HG03558 (cell line): ENCODE measurements at regions not wholly inside any gene's neighbourhood (a gene's known extent, or its start where the extent isn't known, plus 50 kb on each side); places are given as distances from the start of the nearest gene placed in this dataset.

Experiments used
- ATAC-seq: cut with Tn5 transposase; IDR thresholded peaks from one replicate; pipeline ENCODE4 v1.9.1; 2021; ENCODE audit warnings: moderate number of reproducible peaks; ENCODE audit not compliant: unreplicated experiment; ENCODE audit errors: extremely low read depth

- no peak for ATAC-seq
These were observed 135.0 kb upstream of the OTX2 start for GRCh38 chr14:56945291-56945690.

- ATAC-seq, result no peak
These were observed 134.1 kb upstream of the OTX2 start for GRCh38 chr14:56944397-56944796.

- ATAC-seq, result no peak
These were observed 123.2 kb upstream of the OTX2 start for GRCh38 chr14:56933446-56933845.

- no peak for ATAC-seq
These were observed 108.7 kb upstream of the OTX2 start for GRCh38 chr14:56918849-56919574.

GRCh38 chr14:56905282-56905681, 95.0 kb upstream of the OTX2 start:
- ATAC-seq, result no peak

DNA sequence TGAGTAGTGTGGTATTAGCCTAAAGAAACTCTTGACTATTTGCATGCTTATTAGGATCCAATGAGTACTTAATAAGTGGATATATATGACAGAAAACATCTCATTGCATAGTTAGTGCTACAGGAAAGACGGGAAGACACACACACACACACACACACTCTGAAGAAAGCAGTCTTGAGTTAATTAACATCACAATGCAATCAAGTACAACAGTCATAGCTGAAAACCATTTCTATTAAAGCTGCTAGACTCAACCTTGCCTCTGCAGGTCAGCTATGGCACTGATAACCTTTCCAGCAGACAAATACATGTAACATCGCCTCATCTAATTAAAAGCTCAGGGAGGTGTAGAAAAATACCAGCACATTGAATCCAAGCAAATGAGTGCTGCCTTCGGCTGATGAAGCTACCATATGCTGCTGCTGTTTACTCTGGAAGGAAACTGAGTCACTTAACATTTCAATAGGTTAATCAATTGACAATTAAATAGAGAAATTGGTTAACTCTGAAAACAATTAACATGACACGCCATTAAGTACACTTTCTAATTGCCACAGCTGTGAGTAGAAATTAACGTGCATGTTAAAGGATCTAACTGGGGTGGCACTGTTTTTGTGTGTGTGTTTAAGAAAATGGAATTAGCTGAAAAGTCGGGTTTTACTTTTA, 93.2 kb upstream of the OTX2 start:
- no peak for ATAC-seq

DNA sequence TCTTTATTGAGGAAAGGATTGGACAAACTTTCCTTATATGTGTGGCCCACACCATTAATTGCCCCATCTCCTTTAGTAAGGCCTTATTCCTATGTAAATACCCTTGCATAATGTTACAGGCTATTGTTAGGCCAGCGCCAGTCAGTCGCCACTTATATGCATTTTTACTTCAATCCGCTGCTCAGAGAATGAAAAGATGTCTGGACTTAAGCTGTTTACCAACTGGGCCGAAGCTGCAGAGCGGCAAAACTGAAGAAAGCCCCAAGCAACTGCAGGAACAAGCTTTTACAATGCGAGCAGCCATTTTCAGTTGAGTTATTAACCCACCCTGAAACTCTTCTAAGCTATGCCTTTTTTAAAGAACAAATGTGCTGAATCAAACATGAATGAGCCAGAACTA, 92.1 kb upstream of the OTX2 start:
- no peak for ATAC-seq

GRCh38 chr14:56900726-56901125, 90.4 kb upstream of the OTX2 start:
- no peak for ATAC-seq

GRCh38 chr14:56899829-56900228, 89.5 kb upstream of the OTX2 start:
- no peak for ATAC-seq

DNA sequence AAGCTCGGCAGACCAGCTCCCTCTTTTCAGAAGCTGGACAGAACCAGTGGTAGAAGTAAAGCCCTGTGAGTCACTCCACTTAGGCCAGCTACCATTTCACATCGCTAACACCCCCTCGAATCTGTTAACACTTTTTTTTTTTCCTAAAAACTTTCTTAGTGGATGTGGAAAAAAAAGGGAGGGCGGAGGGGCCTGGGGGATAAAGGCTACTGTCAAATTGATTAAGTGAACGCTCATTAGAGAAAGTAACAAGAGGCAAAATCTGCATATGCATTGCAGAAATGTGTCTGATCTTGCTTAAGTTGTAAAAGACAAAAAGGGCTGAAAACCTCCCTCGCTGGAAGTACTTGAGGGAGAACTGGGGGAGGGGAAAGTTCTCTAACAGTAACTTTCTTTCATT, 86.6 kb upstream of the OTX2 start:
- no peak for ATAC-seq

DNA sequence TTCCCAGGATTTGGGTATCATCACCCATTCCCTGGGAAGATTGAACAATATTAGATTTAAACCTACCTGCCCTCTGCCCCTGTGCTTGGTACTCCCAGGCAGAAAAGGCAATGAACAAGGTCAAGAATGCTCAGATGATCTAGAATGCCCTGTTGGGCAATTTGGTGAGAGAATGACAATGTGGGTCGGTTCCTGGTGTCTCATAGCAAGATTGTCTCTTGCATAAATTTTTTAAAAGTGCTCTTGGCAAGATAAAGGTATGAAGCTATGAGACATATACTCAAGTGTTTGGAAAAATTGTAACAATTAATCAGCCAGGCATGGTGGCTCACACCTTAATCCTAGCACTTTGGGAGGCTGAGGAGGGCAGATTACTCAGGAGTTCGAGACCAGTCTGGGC, 86.0 kb upstream of the OTX2 start:
- no peak for ATAC-seq

- ATAC-seq, result no peak
These were observed 84.9 kb upstream of the OTX2 start for GRCh38 chr14:56895154-56895553.

- ATAC-seq, result no peak
These were observed 84.3 kb upstream of the OTX2 start for GRCh38 chr14:56894591-56894991.

DNA sequence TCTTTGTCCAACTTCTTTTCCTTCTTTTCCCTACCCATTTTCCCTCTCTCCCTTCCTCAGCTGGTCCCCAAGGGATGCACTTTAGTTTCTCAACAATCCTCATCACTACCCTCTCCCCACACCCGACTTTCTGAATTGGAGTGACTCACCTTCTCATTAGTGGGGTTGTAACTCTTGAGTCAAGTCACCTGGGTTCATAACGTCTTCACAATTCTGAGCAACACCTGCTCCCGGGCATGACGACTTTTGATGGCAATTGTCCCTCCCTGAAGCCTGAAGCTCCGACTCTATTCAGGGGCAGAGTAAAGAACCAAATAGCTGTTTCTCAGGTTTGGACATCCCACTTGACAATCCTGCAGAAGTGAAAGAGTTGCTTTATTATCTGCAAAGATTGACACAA, 82.7 kb upstream of the OTX2 start:
- no peak for ATAC-seq

- ATAC-seq, result no peak
These were observed 80.9 kb upstream of the OTX2 start for GRCh38 chr14:56891226-56891625.

DNA sequence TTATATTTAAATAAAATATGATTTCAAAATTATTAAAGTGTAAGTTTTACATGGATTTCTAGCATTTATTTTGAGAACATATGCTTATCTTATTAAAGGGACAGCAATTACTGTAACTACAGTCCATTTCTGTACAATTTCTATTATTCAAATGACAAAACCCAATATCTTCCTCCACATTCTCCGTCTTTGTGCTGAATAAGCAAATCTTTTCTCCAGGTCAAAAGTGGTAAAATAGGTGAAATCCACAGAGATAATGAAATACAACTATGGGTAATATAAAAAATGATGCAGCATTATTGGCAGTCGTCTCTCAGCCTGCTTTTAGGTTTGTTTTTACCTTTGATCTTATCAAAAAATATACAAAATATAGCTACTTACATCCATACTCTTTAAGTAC, 79.4 kb upstream of the OTX2 start:
- no peak for ATAC-seq

- ATAC-seq, result no peak
These were observed 78.0 kb upstream of the OTX2 start for GRCh38 chr14:56888274-56888673.

DNA sequence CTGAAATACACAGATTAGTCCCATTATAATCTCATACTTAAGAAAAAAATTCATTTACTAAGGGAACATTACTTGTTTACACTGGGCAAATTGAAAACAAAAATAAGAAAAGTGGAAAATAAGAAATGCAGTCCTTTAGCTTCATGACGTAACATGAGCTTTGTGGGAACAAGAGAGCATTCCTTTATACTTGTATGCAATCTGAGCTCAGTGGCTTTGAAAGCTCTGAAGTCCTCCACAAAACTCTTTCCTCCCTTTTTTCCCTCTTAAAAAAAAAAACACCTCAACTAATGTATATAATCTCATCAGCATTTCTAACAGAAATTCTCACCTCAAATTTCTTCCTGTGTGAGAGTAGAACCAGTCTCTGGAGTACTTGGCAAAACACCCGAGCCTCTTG, 76.9 kb upstream of the OTX2 start:
- no peak for ATAC-seq

GRCh38 chr14:56886471-56887062, 76.3 kb upstream of the OTX2 start:
- ATAC-seq, result no peak

DNA sequence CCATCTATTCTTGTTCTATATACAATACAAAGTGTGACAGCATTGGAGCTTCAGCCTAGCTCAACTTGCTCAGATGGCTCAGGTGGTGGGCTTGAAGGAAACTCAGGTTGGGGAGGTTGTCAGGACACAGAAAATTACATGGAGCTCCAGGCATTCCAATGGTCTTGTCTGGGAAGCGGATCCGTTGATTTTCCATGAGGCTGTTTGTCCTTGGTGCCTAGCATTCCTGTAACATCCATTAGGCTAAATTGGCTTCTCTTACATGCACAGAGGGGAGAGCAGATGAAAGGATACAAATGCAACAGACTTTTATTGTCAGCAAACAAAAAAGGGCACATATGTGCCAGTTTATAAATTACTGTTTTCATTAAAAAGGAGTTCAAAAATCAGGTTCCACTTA, 75.5 kb upstream of the OTX2 start:
- ATAC-seq, result no peak

GRCh38 chr14:56884617-56885016, 74.3 kb upstream of the OTX2 start:
- no peak for ATAC-seq

DNA sequence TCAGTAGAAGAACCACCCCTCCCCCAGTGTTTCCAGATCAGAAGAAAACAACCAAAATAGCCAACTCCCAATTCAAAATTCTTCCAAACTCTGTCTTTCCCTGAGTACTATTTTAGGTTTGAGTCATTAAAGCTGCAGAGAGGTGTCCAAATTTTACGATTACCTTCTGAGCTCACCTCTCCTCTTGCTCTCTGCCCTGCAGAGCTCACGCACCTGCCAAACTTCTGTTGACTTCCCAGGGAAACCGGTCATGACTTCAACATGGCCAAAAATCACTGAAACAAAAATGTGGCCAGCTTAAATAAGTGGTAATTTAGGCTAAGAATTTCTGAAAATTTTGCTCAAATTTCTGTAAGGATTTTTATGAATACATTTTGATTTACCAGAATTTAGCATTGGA, 70.9 kb upstream of the OTX2 start:
- ATAC-seq, result no peak
